Mesendoderm (in vitro differentiated cells): ENCODE measurements at regions not wholly inside any gene's neighbourhood (a gene's known extent, or its start where the extent isn't known, plus 50 kb on each side); places are given as distances from the start of the nearest gene placed in this dataset.
"Not testable (repeated sequence)": the region's sequence is repeated elsewhere in the genome, so short reads cannot be mapped to it uniquely, and the experiment has no call there.

Experiments used
- DNase-seq: peaks from one replicate; pipeline ENCODE4 v3.0.0; 2013
- H2AK5ac ChIP-seq: 2 replicates; pipeline ENCODE4 v1.6.1; 2013; ENCODE audit warnings: low read length, inconsistent platforms
- H2BK120ac ChIP-seq: 2 replicates; pipeline ENCODE4 v1.6.1; 2013; ENCODE audit warnings: low read depth, mild to moderate bottlenecking, low read length, moderate library complexity, mixed read lengths
- H2BK15ac ChIP-seq: replicated peaks from 2 replicates; pipeline ENCODE4 v1.6.1; 2013; ENCODE audit warnings: low read depth, mild to moderate bottlenecking, moderate library complexity
- H2BK5ac ChIP-seq: 2 replicates; pipeline ENCODE4 v1.6.1; 2013; ENCODE audit warnings: low read length, inconsistent platforms
- H3K18ac ChIP-seq: 2 replicates; pipeline ENCODE4 v1.6.1; 2013; ENCODE audit warnings: mild to moderate bottlenecking, low read length, mixed read lengths
- H3K23ac ChIP-seq: one replicate; pipeline ENCODE4 v1.6.1; 2013; ENCODE audit warnings: low read length
- H3K27ac ChIP-seq: 2 replicates; pipeline ENCODE4 v1.5.1; 2013; ENCODE audit warnings: low read depth, mild to moderate bottlenecking, inconsistent platforms, low read length, moderate library complexity
- H3K27me3 ChIP-seq: 2 replicates; pipeline ENCODE4 v1.6.1; 2013; ENCODE audit warnings: low read length, control low read depth, mild to moderate bottlenecking, inconsistent platforms; ENCODE audit not compliant: insufficient read depth, poor library complexity
- H3K36me3 ChIP-seq: 2 replicates; pipeline ENCODE4 v1.6.1; 2013; ENCODE audit warnings: low read length, inconsistent platforms; ENCODE audit not compliant: control insufficient read depth, insufficient read depth
- H3K4ac ChIP-seq: one replicate; pipeline ENCODE4 v1.6.1; 2013; ENCODE audit warnings: low read depth, mild to moderate bottlenecking, low read length, moderate library complexity
- H3K4me1 ChIP-seq: 2 replicates; pipeline ENCODE4 v1.6.1; 2013; ENCODE audit warnings: low read depth, low read length, inconsistent platforms; ENCODE audit not compliant: control insufficient read depth
- H3K4me2 ChIP-seq: 2 replicates; pipeline ENCODE4 v1.6.1; 2013; ENCODE audit warnings: low read length
- H3K4me3 ChIP-seq: 2 replicates; pipeline ENCODE4 v1.5.1; 2013; ENCODE audit warnings: mild to moderate bottlenecking, low read length
- H3K56ac ChIP-seq: one replicate; pipeline ENCODE4 v1.6.1; 2013; ENCODE audit warnings: low read length
- H3K79me1 ChIP-seq: 2 replicates; pipeline ENCODE4 v1.6.1; 2013; ENCODE audit warnings: low read length, inconsistent platforms
- H3K79me2 ChIP-seq: 2 replicates; pipeline ENCODE4 v1.6.1; 2013; ENCODE audit warnings: mild to moderate bottlenecking, low read length; ENCODE audit not compliant: control insufficient read depth, insufficient read depth
- H3K9ac ChIP-seq: 2 replicates; pipeline ENCODE4 v1.6.1; 2013; ENCODE audit warnings: low read length, inconsistent platforms
- H4K5ac ChIP-seq: one replicate; pipeline ENCODE4 v1.6.1; 2013; ENCODE audit warnings: low read length
- H4K8ac ChIP-seq: one replicate; pipeline ENCODE4 v1.6.1; 2013; ENCODE audit warnings: low read depth, mild to moderate bottlenecking, control low read depth, low read length, moderate library complexity
- WGBS: extraction: QIAGEN DNeasy Blood & Tissue Kit; methylation state at CpG from one replicate; pipeline ENCODE4 v1.1.7; 2013; ENCODE audit warnings: low lambda C conversion rate, missing lambda C conversion rate; ENCODE audit not compliant: insufficient coverage; ENCODE audit errors: extremely low coverage; 5-methylcytosine and 5-hydroxymethylcytosine counted together

DNA sequence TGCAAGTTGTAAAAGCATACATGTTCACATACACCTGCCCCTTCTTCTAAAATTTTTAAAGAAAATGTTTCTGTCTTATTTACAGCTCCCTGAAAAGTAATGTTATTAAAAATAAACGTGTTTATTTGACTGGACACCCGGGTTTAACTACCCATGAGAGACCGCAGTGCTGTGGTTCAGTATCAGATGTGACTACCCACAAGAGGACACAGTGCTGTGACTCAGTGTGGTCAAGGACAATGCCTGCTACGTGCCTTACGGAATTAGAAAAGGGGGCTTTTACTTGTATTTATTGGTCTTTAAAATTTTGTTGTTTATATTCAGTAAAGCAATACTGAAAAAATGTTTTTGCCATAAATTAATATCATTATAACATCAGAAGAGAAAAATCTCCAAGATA is 641.4 kb downstream of the TRIML1 start:
- H2BK120ac ChIP-seq = no peak overlapping the region
- no peaks in the 10 kb centered on the region for H3K79me1 ChIP-seq
- H3K79me2 ChIP-seq = no peaks in the 10 kb centered on the region
- H3K27ac ChIP-seq = no peak overlapping the region
- H3K36me3 ChIP-seq = no peaks in the 10 kb centered on the region
- H3K4me2 ChIP-seq = no peak overlapping the region
- H3K4me3 ChIP-seq = no peak overlapping the region
- no peak overlapping the region for H4K8ac ChIP-seq
- no peak overlapping the region for H3K18ac ChIP-seq
- no peak overlapping the region for H3K9ac ChIP-seq
- no peaks in the 10 kb centered on the region for H3K27me3 ChIP-seq
- no peak overlapping the region for H2BK15ac ChIP-seq
- H3K4ac ChIP-seq = no peak overlapping the region
- H3K4me1 ChIP-seq = no peaks in the 10 kb centered on the region
- H3K23ac ChIP-seq = no peak overlapping the region
- no peak overlapping the region for H2AK5ac ChIP-seq
- no peak overlapping the region for H2BK5ac ChIP-seq
- no peak overlapping the region for H4K5ac ChIP-seq
- no peak for DNase-seq
- H3K56ac ChIP-seq = no peak overlapping the region
- WGBS = no CpG with 5 or more reads among the region's 5 CpGs

DNA sequence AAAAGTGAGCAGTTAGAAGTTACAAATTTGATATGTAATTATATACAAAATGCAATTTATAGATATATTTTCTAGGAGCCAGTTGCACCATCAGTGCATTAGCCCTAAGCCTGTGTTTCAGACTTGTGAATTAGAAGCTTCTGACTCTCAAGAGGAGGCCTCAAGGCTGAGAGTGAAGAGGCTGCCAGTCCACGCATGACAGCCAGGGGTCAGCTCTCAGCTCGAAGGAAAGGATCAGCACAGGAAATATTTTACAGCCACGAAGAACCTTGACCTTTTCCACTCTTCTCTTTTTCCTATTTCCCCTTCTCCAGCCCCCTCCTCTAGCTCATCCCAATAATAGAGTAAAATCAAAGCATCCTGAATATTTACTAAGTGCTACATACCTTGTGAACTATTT is 642.4 kb downstream of the TRIML1 start:
- Histone ChIP-seq H2BK5ac (no peak overlapping the region), H3K27me3 (no peaks in the 10 kb centered on the region), H3K27ac (no peak overlapping the region), H4K5ac (no peak overlapping the region), H3K79me1 (no peaks in the 10 kb centered on the region), H3K4ac (no peak overlapping the region), H3K4me1 (no peaks in the 10 kb centered on the region), H4K8ac (no peak overlapping the region), H3K9ac (no peak overlapping the region), H3K4me2 (no peak overlapping the region), H2BK15ac (no peak overlapping the region), H3K4me3 (no peak overlapping the region), H3K56ac (no peak overlapping the region), H2AK5ac (no peak overlapping the region), H3K36me3 (no peaks in the 10 kb centered on the region), H3K23ac (no peak overlapping the region), H3K79me2 (no peaks in the 10 kb centered on the region), H2BK120ac (no peak overlapping the region), H3K18ac (no peak overlapping the region)
- peak; percentile 68 for DNase-seq
- no CpG with 5 or more reads among the region's 3 CpGs for WGBS

DNA sequence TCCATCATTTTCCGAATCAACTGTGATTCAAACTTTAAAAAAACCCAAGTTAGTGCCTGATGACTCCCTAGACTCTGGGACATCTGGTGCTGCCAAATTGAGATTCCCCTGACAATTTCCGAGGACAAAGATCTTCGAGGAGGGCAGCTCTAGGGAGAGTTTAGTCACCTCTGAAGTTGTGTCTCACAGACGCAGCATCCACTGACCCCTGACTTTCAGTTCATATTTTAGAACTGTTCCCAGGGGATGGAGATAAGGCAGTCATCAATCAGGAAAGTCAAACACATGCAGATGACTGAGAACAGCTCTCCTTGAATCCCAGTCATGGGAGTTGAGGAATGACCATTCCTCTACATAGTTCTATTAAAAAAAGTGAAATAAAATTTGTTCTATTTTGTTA is 643.9 kb downstream of the TRIML1 start:
- no peaks in the 10 kb centered on the region for H3K79me1 ChIP-seq
- H3K4me1 ChIP-seq = no peaks in the 10 kb centered on the region
- no peak overlapping the region for H4K5ac ChIP-seq
- H3K27ac ChIP-seq = no peak overlapping the region
- no peaks in the 10 kb centered on the region for H3K27me3 ChIP-seq
- H2BK15ac ChIP-seq = no peak overlapping the region
- no peak overlapping the region for H3K23ac ChIP-seq
- no peak overlapping the region for H3K4me3 ChIP-seq
- no peak overlapping the region for H2AK5ac ChIP-seq
- no peak overlapping the region for H3K4ac ChIP-seq
- H4K8ac ChIP-seq = no peak overlapping the region
- no peak overlapping the region for H2BK120ac ChIP-seq
- no peaks in the 10 kb centered on the region for H3K36me3 ChIP-seq
- no peak overlapping the region for H3K9ac ChIP-seq
- DNase-seq = no peak
- H3K79me2 ChIP-seq = no peaks in the 10 kb centered on the region
- WGBS = no CpG with 5 or more reads among the region's 4 CpGs
- H3K4me2 ChIP-seq = no peak overlapping the region
- no peak overlapping the region for H3K56ac ChIP-seq
- H3K18ac ChIP-seq = no peak overlapping the region
- H2BK5ac ChIP-seq = no peak overlapping the region

DNA sequence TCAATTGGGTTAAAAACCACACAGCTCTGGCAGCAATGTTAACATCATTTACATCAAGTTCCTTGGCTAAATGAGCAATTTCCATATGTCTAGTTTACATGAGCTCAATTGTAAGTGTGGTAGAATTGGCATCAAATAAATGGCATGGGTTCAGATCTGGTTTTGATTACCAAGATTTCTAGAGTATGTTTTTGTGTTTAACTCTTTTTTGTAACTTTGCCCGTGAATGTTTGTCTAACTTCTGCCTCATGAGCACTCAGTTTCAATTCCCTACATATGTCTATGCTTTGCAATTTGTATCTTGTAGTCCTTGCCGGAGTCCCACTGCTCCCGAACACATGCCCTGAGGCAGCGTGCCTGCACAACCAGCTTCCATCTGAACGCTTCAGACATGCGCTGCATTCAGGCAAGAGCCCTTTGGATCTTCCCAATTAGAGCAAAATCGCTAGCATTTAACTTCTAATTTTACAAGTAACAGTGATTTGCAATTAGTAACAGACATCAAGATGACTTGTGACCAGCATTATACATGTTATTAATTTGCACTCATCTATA is 644.4 kb downstream of the TRIML1 start:
- H3K4ac ChIP-seq = no peak overlapping the region
- no peak overlapping the region for H4K8ac ChIP-seq
- H3K9ac ChIP-seq = no peak overlapping the region
- no peak overlapping the region for H2AK5ac ChIP-seq
- DNase-seq = no peak
- H3K4me3 ChIP-seq = no peak overlapping the region
- no peaks in the 10 kb centered on the region for H3K27me3 ChIP-seq
- H3K18ac ChIP-seq = no peak overlapping the region
- H3K79me2 ChIP-seq = no peaks in the 10 kb centered on the region
- H4K5ac ChIP-seq = no peak overlapping the region
- H3K4me1 ChIP-seq = no peaks in the 10 kb centered on the region
- no peak overlapping the region for H2BK5ac ChIP-seq
- no peak overlapping the region for H3K27ac ChIP-seq
- no peaks in the 10 kb centered on the region for H3K79me1 ChIP-seq
- no peak overlapping the region for H3K4me2 ChIP-seq
- no peak overlapping the region for H2BK15ac ChIP-seq
- H3K23ac ChIP-seq = no peak overlapping the region
- no peaks in the 10 kb centered on the region for H3K36me3 ChIP-seq
- H3K56ac ChIP-seq = no peak overlapping the region
- H2BK120ac ChIP-seq = no peak overlapping the region
- WGBS = no CpG with 5 or more reads among the region's 7 CpGs

DNA sequence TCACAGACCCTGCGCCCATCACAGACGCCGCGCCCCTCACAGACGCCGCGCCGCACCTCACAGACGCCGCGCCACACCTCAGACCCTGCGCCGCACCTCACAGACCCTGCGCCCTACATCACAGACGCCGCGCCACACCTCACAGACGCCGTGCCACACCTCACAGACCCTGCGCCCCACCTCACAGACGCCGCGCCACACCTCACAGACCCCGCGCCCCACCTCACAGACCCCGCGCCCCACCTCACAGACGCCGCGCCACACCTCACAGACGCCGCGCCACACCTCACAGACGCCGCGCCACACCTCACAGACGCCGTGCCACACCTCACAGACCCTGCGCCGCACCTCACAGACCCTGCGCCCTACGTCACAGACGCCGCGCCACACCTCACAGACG is 657.4 kb downstream of the TRIML1 start:
- no CpG with 5 or more reads among the region's 46 CpGs for whole genome bisulfite sequencing
- DNase-seq, H3K23ac ChIP-seq: not testable (repeated sequence)

DNA sequence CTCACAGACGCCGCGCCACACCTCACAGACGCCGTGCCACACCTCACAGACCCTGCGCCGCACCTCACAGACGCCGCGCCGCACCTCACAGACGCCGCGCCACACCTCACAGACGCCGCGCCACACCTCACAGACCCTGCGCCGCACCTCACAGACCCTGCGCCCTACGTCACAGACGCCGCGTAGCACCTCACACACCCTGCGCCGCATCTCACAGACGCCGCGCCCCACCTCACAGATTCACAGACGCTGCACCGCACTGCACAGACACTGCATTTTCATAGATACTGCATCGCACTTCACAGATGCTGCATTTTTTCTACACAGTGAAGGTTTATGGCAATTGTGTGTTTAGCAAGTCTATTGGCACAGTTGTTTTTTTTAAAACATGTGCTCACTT is 657.8 kb downstream of the TRIML1 start:
- H3K56ac ChIP-seq, H2AK5ac ChIP-seq, H3K4me2 ChIP-seq, DNase-seq, H2BK120ac ChIP-seq, H3K4ac ChIP-seq, H3K27ac ChIP-seq, H4K8ac ChIP-seq, H3K4me1 ChIP-seq, H2BK15ac ChIP-seq, H2BK5ac ChIP-seq, H3K23ac ChIP-seq, H3K79me1 ChIP-seq, H3K4me3 ChIP-seq, H3K36me3 ChIP-seq, H3K27me3 ChIP-seq, H3K18ac ChIP-seq, H4K5ac ChIP-seq, H3K79me2 ChIP-seq, H3K9ac ChIP-seq: not testable (repeated sequence)
- WGBS = no CpG with 5 or more reads among the region's 32 CpGs

More for the DNA sequence above, 657.4 kb downstream of the TRIML1 start:
- not testable (repeated sequence) for H3K4me2 ChIP-seq, H4K8ac ChIP-seq, H3K18ac ChIP-seq, H3K4ac ChIP-seq, H3K79me1 ChIP-seq, H2BK15ac ChIP-seq, H2BK120ac ChIP-seq, H3K4me1 ChIP-seq, H3K4me3 ChIP-seq, H2BK5ac ChIP-seq, H3K79me2 ChIP-seq, H3K9ac ChIP-seq, H3K27me3 ChIP-seq, H3K27ac ChIP-seq, H4K5ac ChIP-seq, H3K36me3 ChIP-seq, H3K56ac ChIP-seq, H2AK5ac ChIP-seq
